Glomerular visceral epithelial cell (primary cell): ENCODE measurements at regions not wholly inside any gene's neighbourhood (a gene's known extent, or its start where the extent isn't known, plus 50 kb on each side); places are given as distances from the start of the nearest gene placed in this dataset.

Source experiments
- DNase-seq: peaks from one replicate; pipeline ENCODE4 v3.0.0-alpha.2; 2016; ENCODE audit errors: extremely low spot score

- no peak for DNase-seq
Measured at GRCh38 chr16:14335297-14335696, 264.2 kb downstream of the MRTFB start.

GRCh38 chr16:14334366-14335080, 263.4 kb downstream of the MRTFB start:
- DNase-seq: no peak

- no peak for DNase-seq
Measured at GRCh38 chr16:14333361-14333760, 262.2 kb downstream of the MRTFB start.

GRCh38 chr16:14331020-14331419, 259.9 kb downstream of the MRTFB start:
- no peak for DNase-seq

- no peak for DNase-seq
Measured at GRCh38 chr16:14329727-14330350, 258.7 kb downstream of the MRTFB start.

- no peak for DNase-seq
Measured at GRCh38 chr16:14325502-14326401, 254.6 kb downstream of the MRTFB start.

- peak; percentile 69 for DNase-seq
Measured at GRCh38 chr16:14324581-14324980, 253.5 kb downstream of the MRTFB start.

- DNase-seq: no peak
Measured at GRCh38 chr16:14322186-14322585, 251.1 kb downstream of the MRTFB start.

GRCh38 chr16:14321542-14321941, 250.4 kb downstream of the MRTFB start:
- DNase-seq: no peak

- no peak for DNase-seq
Measured at GRCh38 chr16:14320406-14320805, 249.3 kb downstream of the MRTFB start.
